C4-2B (cell line): ENCODE measurements at regions not wholly inside any gene's neighbourhood (a gene's known extent, or its start where the extent isn't known, plus 50 kb on each side); places are given as distances from the start of the nearest gene placed in this dataset.

Source experiments
- H3K27ac ChIP-seq: fragments of 450-650 bp; 2 replicates; pipeline ENCODE4 v1.5.1; 2017
- ZFX ChIP-seq: fragments of 450-650 bp; IDR thresholded peaks from 2 replicates; pipeline ENCODE4 v1.6.1; 2017
- TF ChIP-seq, protein P1 (sequence below): fragments of 450-650 bp; conservative IDR thresholded peaks from 2 replicates; pipeline ENCODE4 v1.5.1; 2017; ENCODE audit warnings: mild to moderate bottlenecking

DNA sequence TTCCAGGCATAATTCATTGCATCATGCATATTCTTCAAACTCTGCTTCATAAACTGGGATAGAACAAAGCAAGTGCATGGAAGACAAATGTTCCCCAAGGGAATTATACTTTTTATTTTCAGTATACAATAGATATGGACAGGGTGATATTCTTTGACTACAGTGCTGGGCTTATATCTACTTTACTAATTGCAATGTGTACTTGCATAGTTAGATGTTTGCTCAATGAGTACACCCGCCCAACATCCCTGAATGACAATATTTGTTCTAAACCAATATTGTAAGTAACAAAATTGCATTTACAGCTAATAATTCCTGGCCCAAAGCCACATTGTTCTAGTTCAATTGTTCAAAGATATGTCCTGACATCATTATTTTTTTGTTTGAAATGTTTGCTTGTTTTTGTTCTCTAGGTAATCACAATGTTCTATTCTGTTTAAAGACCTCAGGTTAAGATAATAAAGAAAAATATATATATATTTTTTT, 171.4 kb downstream of the PTN start:
- no peak overlapping the region for H3K27ac ChIP-seq
- TF ChIP-seq, protein P1, sequence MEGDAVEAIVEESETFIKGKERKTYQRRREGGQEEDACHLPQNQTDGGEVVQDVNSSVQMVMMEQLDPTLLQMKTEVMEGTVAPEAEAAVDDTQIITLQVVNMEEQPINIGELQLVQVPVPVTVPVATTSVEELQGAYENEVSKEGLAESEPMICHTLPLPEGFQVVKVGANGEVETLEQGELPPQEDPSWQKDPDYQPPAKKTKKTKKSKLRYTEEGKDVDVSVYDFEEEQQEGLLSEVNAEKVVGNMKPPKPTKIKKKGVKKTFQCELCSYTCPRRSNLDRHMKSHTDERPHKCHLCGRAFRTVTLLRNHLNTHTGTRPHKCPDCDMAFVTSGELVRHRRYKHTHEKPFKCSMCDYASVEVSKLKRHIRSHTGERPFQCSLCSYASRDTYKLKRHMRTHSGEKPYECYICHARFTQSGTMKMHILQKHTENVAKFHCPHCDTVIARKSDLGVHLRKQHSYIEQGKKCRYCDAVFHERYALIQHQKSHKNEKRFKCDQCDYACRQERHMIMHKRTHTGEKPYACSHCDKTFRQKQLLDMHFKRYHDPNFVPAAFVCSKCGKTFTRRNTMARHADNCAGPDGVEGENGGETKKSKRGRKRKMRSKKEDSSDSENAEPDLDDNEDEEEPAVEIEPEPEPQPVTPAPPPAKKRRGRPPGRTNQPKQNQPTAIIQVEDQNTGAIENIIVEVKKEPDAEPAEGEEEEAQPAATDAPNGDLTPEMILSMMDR, result no peak
- no peak for TF ChIP-seq ZFX

DNA sequence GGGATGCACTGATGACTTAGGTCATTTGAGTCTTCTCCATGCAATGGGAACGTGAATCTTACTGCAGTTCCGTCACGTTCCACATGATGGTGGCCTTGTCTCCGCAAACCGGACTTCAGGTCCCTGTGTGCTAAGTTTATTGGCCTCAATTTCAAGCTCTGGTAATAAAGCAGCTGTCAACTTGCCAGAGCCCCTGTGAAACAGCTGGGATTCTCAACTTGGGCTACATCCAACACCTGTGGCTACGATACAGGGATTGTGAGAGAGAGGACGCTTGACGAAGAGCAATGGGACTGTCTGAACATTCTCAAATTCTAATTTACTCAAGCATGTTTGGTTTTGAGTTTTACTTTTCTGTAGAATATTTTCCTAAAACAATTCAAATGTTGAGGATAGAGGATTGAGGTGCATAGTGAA, 174.2 kb downstream of the PTN start:
- TF ChIP-seq, protein P1, result peak; percentile 96
- no peak for TF ChIP-seq ZFX
- no peak overlapping the region for H3K27ac ChIP-seq

DNA sequence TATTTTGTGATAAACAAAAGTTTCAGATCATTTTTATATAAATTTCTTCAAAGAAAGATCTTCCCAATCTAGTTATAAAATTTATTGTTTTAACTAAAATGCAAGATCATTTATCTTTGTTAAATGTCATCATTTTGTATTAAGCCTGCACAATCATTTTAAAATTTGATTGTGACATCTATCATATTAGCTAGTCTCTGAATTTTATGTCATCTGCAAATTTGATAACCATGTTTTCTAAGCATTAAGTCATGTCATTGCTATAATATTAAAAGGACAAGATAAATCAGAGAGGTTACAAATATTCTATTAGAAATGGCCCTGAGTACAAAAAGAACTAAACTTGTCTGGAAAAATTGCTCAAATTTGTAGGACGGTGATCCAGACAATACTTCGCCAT, 175.9 kb downstream of the PTN start:
- TF ChIP-seq, protein P1, result no peak
- TF ChIP-seq ZFX, result no peak

DNA sequence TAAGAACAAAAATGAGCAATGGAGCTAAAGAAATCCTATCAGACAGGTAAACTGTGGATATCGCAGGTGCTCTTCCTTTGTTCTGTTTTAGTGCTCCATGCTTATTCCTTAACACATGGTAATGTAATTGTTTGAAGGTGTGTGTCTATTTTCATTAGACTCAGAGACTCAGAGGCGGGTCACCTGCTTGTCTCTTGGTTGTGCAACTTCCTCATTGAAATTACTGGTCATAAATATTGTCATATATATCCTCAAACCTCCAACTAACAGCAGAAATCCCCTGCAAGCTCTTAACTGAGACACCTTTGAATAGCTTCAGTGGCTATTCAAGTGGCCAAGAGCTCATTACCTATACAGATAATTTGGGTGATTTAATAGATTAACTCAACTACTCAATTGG, 177.2 kb downstream of the PTN start:
- no peak overlapping the region for H3K27ac ChIP-seq
- TF ChIP-seq, protein P1, result no peak
- TF ChIP-seq ZFX, result no peak

More for the DNA sequence above, 175.9 kb downstream of the PTN start:
- no peak overlapping the region for H3K27ac ChIP-seq

DNA sequence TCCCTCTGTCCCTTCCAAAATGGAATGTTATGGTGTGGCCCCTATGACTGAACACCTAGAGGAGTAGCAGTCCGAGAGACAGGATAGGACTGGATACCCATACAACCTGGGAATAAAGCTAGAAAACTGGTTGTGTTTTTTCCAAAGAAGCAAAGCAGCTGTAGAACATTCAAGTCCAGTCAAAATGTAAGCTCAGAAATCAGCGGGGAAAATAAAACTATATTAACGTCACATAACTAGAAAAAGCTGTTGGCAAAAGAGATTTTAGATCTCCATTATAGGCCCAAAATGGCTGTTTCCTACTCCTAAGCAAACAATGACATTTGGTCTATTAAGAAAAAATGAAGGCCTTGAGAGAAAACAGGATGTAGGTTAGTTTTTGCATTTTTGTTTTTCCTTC, 177.7 kb downstream of the PTN start:
- H3K27ac ChIP-seq, result no peak overlapping the region
- TF ChIP-seq, protein P1, result no peak
- no peak for TF ChIP-seq ZFX

DNA sequence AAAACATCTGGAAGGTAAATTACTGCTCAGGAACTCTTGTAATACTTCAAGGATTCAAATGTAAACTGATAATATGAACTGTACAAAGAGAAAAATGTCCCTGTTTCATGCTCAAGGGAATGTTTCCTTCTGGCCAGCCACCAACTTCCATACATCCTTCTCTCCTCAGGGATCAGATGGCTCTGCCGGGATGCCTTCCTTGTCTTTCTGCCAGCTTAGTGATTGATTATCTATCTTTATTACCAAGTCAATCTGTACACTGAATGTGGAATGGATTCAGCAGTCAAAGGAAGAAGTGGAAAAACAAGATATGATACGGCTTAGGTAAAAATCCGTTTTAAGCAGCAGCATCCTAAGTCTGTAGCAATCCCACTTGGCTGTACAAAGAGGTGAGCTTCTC, 178.3 kb downstream of the PTN start:
- TF ChIP-seq ZFX, result no peak
- TF ChIP-seq, protein P1, result no peak
- no peak overlapping the region for H3K27ac ChIP-seq

DNA sequence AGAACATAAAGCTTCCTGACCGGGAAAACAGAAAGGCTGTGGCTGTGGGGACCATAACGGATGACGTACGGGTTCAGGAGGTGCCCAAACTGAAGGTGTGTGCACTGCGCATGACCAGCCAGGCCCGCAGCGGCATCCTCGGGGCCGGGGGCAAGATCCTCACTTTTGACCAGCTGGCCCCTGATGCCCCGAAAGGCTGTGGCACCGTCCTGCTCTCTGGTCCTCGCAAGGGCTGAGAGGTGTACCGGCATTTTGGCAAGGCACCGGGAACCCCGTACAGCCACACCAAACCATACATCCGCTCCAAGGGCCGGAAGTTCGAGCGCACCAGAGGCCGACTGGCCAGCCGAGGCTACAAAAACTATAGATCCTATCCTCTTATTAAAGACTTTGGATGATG, 179.3 kb downstream of the PTN start:
- no peak overlapping the region for H3K27ac ChIP-seq
- no peak for TF ChIP-seq ZFX
- TF ChIP-seq, protein P1, result no peak
